ENCODE measurements at regions not wholly inside any gene's neighbourhood (a gene's known extent, or its start where the extent isn't known, plus 50 kb on each side); places are given as distances from the start of the nearest gene placed in this dataset.

DNA sequence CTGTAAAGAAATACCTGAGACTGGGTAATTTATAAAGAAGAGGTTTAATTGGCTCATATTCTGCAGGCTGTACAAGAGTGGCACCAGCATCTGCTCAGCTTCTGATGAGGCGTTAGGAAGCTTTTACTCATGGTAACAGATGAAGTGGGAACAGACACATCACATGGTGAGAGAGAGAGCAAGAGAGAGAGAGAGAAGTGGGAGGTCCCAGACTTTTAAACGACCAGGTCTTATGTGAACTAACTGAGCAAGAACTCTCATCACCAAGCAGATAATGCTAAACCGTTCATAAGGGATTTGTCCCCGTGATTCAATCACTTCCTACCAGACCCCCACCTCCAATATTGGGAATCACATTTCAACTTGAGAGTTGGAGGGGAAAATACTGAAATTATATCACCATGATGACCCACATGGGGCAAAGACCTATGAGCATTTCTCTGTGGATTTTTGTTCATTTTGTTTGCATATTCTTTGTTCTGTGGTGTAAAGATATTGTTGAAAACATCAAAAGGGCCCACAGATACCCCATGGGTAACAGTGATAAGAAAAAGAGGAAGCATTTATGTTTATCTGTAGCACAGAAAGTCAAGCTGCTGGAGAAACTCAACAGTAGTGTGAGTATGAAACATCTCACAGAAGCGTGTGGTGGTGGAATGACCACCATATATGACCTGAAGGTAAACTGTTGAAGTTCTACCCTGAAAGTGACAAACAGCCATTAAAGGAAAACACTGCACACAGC lies 135.2 kb upstream of the PDE3A start:
- Histone ChIP-seq H4K20me1 (ENCODE audit: insufficient read depth) (no peaks in the 10 kb centered on the region), H3K4me3 (replicated peaks in 1 of 2; ENCODE audit: low read depth in 1 of 2, low read length in 2 of 2) (no peak overlapping the region), H3K27ac (ENCODE audit: low read depth, low read length) (no peak overlapping the region), H3K9me2 (ENCODE audit: insufficient read depth) (no peaks in the 10 kb centered on the region), H3K4me1 (ENCODE audit: control insufficient read depth in 1 of 2, insufficient read depth in 2 of 2, low read length in 2 of 2) (no peaks in the 10 kb centered on the region), H3K9ac (ENCODE audit: low read length) (no peak overlapping the region), H3K36me3 (ENCODE audit: control insufficient read depth in 1 of 2, insufficient read depth in 2 of 2, low read length in 2 of 2) (no peaks in the 10 kb centered on the region), H3K9me3 (ENCODE audit: control insufficient read depth in 1 of 2, insufficient read depth in 1 of 2, low read depth in 1 of 2, low read length in 2 of 2) (no peaks in the 10 kb centered on the region), H3K79me2 (ENCODE audit: insufficient read depth, low read length) (no peaks in the 10 kb centered on the region), H2AFZ (ENCODE audit: low read depth, low read length, poor library complexity, severe bottlenecking) (no peak overlapping the region), H3K27me3 (ENCODE audit: insufficient read depth, low read length) (no peaks in the 10 kb centered on the region), H3K4me2 (ENCODE audit: low read length) (no peak overlapping the region)
- ChIA-PET RAD21 (ENCODE audit: low non-redundant PET in 1 of 2, low total read pairs in 2 of 2, uncharacterized antibody in 2 of 2, unreplicated experiment in 2 of 2) (no interaction called here), POLR2A (no interaction called here), CTCF (no interaction called here)
- no peak for DNase-seq (ENCODE audit: low read depth, low spot score)
- TF ChIP-seq EZH2 (IDR thresholded peaks at IDR 0.05) (no peak), RAD21 (IDR thresholded peaks at IDR 0.05; ENCODE audit: low read depth) (no peak), SRF (IDR thresholded peaks at IDR 0.05; ENCODE audit: low read depth) (no peak)
- TF ChIP-seq, protein P1, sequence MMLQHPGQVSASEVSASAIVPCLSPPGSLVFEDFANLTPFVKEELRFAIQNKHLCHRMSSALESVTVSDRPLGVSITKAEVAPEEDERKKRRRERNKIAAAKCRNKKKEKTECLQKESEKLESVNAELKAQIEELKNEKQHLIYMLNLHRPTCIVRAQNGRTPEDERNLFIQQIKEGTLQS (IDR thresholded peaks at IDR 0.05) = no peak
- TF ChIP-seq, protein P2, sequence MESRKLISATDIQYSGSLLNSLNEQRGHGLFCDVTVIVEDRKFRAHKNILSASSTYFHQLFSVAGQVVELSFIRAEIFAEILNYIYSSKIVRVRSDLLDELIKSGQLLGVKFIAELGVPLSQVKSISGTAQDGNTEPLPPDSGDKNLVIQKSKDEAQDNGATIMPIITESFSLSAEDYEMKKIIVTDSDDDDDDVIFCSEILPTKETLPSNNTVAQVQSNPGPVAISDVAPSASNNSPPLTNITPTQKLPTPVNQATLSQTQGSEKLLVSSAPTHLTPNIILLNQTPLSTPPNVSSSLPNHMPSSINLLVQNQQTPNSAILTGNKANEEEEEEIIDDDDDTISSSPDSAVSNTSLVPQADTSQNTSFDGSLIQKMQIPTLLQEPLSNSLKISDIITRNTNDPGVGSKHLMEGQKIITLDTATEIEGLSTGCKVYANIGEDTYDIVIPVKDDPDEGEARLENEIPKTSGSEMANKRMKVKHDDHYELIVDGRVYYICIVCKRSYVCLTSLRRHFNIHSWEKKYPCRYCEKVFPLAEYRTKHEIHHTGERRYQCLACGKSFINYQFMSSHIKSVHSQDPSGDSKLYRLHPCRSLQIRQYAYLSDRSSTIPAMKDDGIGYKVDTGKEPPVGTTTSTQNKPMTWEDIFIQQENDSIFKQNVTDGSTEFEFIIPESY (IDR thresholded peaks at IDR 0.05; ENCODE audit: extremely low read depth, insufficient replicate concordance, low read length) = no peak
- BruUV-seq (replicated peaks) = no TSS peak
- no peak for ATAC-seq
- intact Hi-C loops (cut with micrococcal nuclease) = no loop called here

DNA sequence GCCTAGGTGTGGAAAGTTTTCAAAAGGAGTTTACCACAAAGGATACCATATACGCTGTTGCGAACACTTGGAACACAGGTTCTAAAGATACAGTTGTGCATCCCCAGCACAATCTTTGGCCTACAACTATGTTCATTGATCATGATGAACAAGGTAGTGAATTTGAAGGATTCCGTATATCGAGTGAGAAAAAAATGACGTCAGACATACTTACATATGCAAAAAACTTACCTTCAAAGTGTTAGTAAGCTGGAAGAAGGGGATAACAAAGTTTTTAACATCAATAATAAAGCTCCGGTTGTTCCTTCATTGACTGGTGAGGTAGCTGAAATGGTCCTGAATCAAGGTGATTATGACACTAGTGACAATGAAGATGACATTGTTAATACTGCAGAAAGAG lies 133.9 kb upstream of the PDE3A start:
- Histone ChIP-seq H3K4me3 (replicated peaks in 1 of 2; ENCODE audit: low read depth in 1 of 2, low read length in 2 of 2) (no peak overlapping the region), H3K79me2 (ENCODE audit: insufficient read depth, low read length) (no peaks in the 10 kb centered on the region), H3K27ac (ENCODE audit: low read depth, low read length) (no peak overlapping the region), H3K4me2 (ENCODE audit: low read length) (no peak overlapping the region), H3K9me2 (ENCODE audit: insufficient read depth) (no peaks in the 10 kb centered on the region), H3K36me3 (ENCODE audit: control insufficient read depth in 1 of 2, insufficient read depth in 2 of 2, low read length in 2 of 2) (no peaks in the 10 kb centered on the region), H3K9me3 (ENCODE audit: control insufficient read depth in 1 of 2, insufficient read depth in 1 of 2, low read depth in 1 of 2, low read length in 2 of 2) (no peaks in the 10 kb centered on the region), H3K27me3 (ENCODE audit: insufficient read depth, low read length) (no peaks in the 10 kb centered on the region), H3K9ac (ENCODE audit: low read length) (no peak overlapping the region), H2AFZ (ENCODE audit: low read depth, low read length, poor library complexity, severe bottlenecking) (no peak overlapping the region), H3K4me1 (ENCODE audit: control insufficient read depth in 1 of 2, insufficient read depth in 2 of 2, low read length in 2 of 2) (no peaks in the 10 kb centered on the region), H4K20me1 (ENCODE audit: insufficient read depth) (no peaks in the 10 kb centered on the region)
- no peak for DNase-seq (ENCODE audit: low read depth, low spot score)
- ChIA-PET CTCF (no interaction called here), RAD21 (ENCODE audit: low non-redundant PET in 1 of 2, low total read pairs in 2 of 2, uncharacterized antibody in 2 of 2, unreplicated experiment in 2 of 2) (no interaction called here), POLR2A (no interaction called here)
- intact Hi-C loops (cut with micrococcal nuclease) = no loop called here
- TF ChIP-seq YY1 (IDR thresholded peaks at IDR 0.05; ENCODE audit: extremely low read depth, insufficient replicate concordance, low read depth, low read length) (no peak), RAD21 (IDR thresholded peaks at IDR 0.05; ENCODE audit: low read depth) (no peak), EZH2 (IDR thresholded peaks at IDR 0.05) (no peak)
- TF ChIP-seq, protein P1 (IDR thresholded peaks at IDR 0.05) = no peak
- TF ChIP-seq, protein P2 (IDR thresholded peaks at IDR 0.05; ENCODE audit: extremely low read depth, insufficient replicate concordance, low read length) = no peak
- TF ChIP-seq, protein P3, sequence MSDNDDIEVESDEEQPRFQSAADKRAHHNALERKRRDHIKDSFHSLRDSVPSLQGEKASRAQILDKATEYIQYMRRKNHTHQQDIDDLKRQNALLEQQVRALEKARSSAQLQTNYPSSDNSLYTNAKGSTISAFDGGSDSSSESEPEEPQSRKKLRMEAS (IDR thresholded peaks at IDR 0.05) = no peak
- no peak for ATAC-seq
- BruUV-seq (replicated peaks) = no TSS peak
